Iris pigment epithelial cell (primary cell): ENCODE measurements at regions not wholly inside any gene's neighbourhood (a gene's known extent, or its start where the extent isn't known, plus 50 kb on each side); places are given as distances from the start of the nearest gene placed in this dataset.

Source experiments
- DNase-seq: peaks from one replicate; pipeline ENCODE4 v3.0.0-alpha.2; 2011; ENCODE audit warnings: low read depth

- DNase-seq, result no peak
Observed at GRCh38 chr4:126776361-126776760, 856.4 kb upstream of the INTU start.

DNA sequence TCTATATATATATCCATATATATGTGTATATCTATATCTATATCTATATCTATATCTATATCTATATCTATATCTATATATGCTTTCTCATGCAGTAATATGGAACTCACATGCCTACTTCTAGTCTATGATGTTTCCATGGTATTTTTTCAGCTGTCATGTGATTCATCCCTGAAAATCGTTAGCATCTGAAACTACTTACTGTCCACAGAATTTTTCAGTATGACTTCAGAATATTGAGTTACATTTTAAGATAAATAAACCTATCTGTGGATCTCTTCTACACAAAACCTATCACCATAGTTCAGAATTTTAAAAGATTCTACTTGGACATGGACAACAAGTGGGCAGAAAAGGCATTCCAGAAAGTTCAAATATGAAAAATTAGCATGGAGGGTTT, 855.1 kb upstream of the INTU start:
- peak; percentile 90 for DNase-seq

DNA sequence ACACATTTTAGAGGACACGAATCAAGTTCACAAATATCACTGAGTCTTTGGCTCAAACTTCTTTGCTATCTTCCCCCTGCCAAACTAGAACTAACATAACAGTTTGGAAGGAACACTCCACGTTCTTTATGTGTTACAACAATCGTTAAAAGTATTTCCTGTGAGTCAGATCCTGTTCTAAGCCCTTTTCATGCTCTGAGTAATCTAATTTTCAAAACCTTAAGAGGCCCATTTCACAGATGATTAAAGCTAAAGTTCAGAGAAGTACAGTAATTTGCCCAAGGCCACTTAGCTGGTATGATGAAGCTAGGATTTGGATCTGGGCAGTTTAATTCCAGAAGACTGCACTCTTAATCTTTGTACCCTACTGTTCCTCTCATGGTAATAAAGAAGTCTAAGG, 854.4 kb upstream of the INTU start:
- peak; percentile 87 for DNase-seq

DNA sequence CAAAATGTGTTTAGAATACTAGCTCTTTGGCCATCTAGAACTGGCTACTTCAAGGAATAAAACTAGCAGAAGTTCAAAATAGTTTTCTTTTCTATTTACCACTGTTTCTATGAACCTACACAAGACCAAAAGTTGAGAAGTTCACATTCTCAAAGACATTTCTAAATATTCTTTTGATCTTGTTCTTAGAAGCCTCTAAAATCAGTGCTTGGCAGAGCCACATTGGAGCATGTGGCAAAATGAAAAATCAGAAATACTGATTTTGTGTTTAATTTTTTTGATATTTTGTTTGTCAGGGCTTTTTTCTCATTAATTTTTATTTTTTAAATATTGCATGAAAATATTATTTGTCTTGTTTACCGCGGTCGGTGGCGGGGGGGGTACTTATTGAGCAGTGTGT, 853.8 kb upstream of the INTU start:
- peak; percentile 19 for DNase-seq

GRCh38 chr4:126779436-126780166, 853.2 kb upstream of the INTU start:
- DNase-seq, result no peak

DNA sequence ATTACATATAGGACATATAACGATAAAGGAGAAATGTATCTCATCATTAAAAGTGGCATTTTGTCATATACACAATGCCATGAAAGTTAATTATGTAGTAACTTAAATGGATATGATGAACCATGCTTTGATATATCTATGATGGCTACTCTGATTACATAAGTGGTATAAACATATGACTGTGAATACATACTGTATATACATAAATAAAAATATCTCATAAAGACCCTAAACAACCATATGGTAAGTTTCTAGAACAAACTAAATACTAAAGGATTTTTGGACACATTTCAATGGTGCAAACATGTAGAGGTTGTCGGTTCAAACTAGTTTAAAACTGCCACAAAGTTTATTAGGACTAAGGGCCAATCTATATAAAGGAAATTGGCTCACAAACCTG, 849.6 kb upstream of the INTU start:
- no peak for DNase-seq

DNA sequence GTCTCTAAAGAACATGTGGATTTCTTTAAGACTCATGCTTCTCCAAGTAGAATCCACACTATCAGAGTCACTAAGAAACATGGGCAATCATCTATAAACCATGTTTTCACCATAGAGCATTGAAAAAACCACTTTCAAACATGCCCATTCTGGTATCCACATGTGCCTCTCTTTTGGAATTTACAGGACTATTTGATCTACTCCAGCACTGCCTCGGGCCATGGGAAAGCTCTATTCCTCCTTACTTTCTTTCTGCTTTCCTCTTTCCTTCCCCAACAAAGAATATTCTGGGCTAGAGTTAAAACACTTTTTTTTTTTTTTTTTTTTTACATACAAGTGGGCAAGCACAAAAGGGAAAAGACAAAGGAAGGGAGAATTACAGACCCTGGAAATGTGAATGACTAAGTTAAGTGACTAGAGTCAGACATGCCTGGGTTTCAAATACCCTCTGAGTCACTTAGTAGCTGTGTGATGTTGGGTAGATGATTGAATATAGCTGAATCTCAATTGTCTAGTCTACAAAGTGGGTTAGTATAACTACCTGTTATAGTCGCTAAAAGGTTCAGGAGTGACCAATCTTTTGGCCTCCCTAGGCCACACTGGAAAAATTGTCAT, 847.7 kb upstream of the INTU start:
- no peak for DNase-seq

DNA sequence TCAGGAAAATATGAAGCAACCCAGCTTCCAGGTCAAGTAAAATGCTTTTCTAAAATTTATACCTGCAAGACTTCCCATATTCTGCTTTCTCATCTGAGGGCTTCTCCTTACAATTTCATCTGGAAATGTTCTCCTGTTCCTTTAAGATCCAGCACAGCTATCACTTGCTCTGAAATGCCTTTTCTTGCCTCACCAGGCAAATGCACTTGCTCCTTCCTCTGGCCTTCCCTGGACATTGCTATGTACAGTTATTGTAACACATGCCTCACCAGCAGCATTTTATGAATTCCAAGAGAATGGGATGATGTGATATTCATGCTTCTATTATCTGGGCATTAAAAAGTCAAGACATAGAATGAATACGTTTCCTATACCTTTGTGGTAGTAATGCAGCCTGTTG, 842.1 kb upstream of the INTU start:
- peak; percentile 67 for DNase-seq

DNA sequence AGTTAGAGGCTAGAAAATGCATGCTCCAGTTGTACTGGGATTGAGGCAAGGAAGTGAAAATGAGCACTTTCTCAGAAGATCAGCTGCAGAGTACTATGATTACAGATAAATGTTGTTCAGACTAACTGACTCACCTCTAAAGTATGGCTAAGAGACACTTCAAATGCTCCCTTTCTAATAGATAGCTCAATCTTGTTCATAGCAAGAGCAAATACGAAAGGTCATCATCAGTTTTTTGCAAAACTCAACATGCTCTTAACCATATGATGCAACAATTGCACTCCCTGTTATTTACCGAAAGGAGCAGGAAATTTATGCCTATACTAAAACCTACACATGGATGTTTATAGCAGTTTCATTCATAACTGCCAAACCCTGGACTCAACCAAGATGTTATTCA, 838.4 kb upstream of the INTU start:
- peak; percentile 89 for DNase-seq

- DNase-seq, result no peak
Observed at GRCh38 chr4:126798214-126798613, 834.5 kb upstream of the INTU start.

- DNase-seq, result peak; percentile 53
Observed at GRCh38 chr4:126799416-126799815, 833.3 kb upstream of the INTU start.

- DNase-seq, result peak; percentile 68
Observed at GRCh38 chr4:126799971-126800574, 832.7 kb upstream of the INTU start.

DNA sequence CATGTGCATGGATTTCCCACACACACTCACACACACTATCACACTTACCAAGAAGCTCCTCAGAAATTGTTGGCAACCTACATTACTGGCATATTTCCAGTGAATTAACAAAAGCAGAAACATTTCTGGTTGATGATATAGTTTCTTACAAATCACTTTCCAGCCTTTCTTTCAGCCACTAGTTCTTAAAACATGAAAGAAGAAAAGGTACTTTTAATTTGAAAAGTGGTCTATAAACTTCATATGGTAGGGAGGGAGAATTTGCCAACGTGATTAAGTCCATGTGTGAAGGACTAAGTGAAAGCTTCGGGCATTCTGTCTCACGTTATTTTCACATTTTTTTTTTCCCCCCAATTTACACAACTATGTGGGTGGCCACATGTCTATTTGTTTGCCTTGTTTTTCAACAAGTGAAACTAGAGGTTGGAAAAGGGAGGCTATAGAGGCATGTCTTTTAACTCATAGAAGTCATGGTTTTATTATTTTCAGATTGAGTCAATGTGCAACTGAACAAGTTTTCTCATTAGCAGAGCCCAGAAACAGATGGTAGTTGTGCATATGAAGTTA, 832.1 kb upstream of the INTU start:
- peak; percentile 58 for DNase-seq

DNA sequence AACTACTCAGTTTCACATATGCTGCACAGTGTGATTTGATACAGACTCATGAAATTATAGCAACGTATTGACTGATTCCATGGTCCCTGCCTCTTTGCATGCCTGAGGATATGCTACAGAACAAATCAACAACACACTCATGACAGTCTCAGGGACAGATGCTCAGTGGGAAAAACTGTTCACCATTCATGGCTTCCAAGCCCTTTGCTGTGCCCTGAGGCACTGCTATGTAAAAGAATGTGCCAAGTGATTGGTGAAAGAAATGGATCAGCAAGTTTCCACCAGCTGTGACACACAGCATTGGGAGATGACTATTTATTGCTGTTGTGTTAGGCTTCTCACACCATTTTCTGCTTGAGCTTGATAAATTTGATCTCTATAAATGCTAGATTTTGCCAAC, 825.6 kb upstream of the INTU start:
- no peak for DNase-seq

DNA sequence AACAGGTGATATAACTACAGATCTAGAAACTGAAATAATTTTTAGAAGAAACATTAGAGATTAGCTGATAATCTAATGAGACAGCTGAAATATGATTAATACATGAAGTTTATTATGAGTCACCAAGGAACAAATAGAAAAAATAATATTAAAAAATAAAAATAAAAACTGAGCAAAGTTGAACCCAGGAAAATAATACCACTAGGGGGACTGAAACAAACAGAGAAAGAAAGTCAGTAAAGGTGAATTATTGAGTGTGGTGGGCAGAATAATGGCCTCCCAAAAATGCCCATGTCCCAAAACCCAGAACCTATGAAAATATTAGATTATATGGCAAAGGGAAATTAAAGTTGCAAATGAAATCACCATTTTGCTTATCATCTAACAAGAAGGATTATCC, 820.7 kb upstream of the INTU start:
- DNase-seq, result no peak

GRCh38 chr4:126820631-126821030, 812.1 kb upstream of the INTU start:
- DNase-seq, result no peak

GRCh38 chr4:126821152-126821551, 811.6 kb upstream of the INTU start:
- no peak for DNase-seq

DNA sequence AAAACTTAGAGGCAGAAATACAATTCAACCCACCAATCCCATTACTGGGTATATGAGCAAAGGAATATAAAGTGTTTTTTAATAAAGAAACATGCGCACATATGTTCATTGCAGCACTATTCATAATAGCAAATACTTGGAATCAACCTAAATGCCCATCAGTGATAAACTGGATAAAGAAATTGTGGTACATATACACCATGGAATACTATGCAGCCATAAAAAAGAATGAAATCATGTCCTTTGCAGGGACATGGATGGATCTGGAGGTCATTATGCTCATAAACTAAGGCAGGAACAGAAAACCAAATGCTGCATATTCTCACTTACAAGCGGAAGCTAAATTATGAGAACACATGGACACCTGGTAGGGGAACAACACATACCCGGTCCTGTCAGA, 807.7 kb upstream of the INTU start:
- no peak for DNase-seq

GRCh38 chr4:126827669-126828068, 805.1 kb upstream of the INTU start:
- no peak for DNase-seq

DNA sequence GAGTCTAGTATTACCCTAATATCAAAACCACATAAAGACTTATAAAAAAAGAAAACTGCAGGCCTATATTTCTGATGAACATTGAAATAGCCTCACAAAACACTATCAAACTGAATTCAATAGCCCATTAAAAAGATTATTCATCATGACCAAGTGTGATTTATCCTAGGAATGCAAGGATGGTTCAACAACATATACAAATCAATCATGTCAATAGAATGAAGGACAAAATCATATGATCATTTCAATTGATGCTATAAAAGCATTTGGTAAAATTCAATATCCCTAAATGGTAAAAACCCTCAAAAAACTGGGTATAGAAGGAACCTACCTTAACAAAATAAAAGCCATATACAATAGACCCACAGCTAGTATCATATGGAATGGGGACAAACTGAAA, 797.9 kb upstream of the INTU start:
- no peak for DNase-seq

DNA sequence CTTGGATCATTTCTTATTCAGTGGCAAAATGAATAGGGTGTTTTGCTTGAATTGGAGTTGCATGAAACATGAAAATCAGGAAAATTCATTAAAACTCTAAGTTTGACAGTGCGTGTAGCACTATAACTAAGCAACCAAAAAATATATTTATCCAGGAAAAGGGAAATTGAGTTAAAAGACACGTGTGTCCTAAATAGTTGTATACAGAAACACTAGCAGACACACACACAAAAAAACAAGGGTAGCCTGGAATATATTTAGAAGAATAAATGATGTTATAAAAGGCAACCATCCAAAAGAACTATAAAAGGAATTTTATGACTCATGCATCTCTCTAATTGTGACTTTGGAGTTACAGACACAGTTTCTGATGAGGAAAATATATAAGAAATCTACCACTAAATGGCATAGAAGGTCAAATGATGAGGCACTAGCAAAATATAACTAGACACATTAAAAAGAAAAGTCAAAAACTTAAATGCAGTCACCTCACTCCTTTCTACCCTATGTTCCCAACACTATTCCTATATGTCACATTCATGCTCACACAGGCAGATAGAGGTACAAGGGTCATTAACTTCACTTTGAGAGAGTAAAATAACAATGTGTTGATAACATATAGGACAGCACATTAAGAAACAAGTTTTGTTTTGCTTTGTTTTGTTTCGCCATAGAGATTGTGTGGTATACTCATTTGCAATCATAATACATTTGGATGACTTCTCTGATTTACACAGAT, 793.6 kb upstream of the INTU start:
- DNase-seq, result peak; percentile 14

DNA sequence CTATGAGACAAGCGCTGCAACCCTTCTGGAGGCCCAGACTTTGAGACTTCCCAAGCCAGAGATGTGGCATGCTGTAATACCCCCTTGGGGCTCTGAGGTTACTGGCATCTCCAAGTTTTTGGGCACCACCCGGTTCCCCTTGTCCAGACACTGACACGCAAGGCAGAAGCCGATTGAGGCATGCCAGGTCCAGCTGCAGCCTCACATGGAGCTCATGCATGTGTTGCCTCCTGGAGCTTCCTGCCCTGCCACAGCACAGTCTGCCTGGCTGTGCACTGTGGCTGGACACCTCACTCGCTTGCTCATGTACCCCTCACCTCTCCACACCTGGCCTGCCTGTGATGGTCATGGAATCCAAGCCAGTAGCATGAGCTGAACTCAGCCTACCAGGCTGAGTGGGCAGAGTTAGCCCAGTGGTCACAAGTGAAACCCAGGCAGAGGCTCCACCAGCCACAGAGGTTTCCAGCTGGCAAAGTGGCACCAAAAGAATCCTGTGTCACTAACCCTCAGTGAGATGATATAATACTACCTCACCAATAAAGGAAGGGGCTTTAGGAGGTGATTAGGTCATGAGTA, 789.2 kb upstream of the INTU start:
- DNase-seq, result no peak
